Right lobe of liver (tissue), 6 donors: ENCODE measurements at regions not wholly inside any gene's neighbourhood (a gene's known extent, or its start where the extent isn't known, plus 50 kb on each side); places are given as distances from the start of the nearest gene placed in this dataset.

Source experiments
- ATAC-seq, 4 donors: fragments of 200-7000 bp; cut with Tn5 transposase; one replicate each; pipeline ENCODE4 v1.9.1; 2020; ENCODE audit warnings: mild to moderate bottlenecking in 4 of 4, moderate library complexity in 4 of 4
- DNase-seq, 3 donors: peaks; one replicate each; pipeline ENCODE4 v3.0.0-alpha.2; 2020
- H3K27ac ChIP-seq, 3 donors: fragments of 200-600 bp; one replicate each; pipeline ENCODE4 v1.8.0; 2022
- H3K27me3 ChIP-seq, 2 donors: fragments of 200-600 bp; one replicate each; pipeline ENCODE4 v1.8.0; 2022
- H3K36me3 ChIP-seq, 4 donors: fragments of 200-600 bp; sonication (generic) in 1 of 4; one replicate each; pipeline versions ENCODE4 v1.5.1 to v1.8.0; 2017 to 2022; ENCODE audit warnings: control low read depth in 1 of 4
- H3K4me1 ChIP-seq, 4 donors: fragments of 200-600 bp; sonication (generic) in 1 of 4; one replicate each; pipeline versions ENCODE4 v1.5.1 to v1.8.0; 2017 to 2022; ENCODE audit warnings: control low read depth in 1 of 4
- H3K4me3 ChIP-seq, 3 donors: fragments of 200-600 bp; one replicate each; pipeline ENCODE4 v1.8.0; 2022
- H3K9me3 ChIP-seq, 4 donors: fragments of 200-600 bp; sonication (generic) in 1 of 4; one replicate each; pipeline versions ENCODE4 v1.5.1 to v1.8.0; 2017 to 2022; ENCODE audit warnings: control low read depth in 1 of 4
- POLR2A ChIP-seq: fragments of 450-650 bp; IDR thresholded peaks from one replicate; pipeline ENCODE4 v1.6.1; 2017; ENCODE audit warnings: antibody characterized with exemption, mild to moderate bottlenecking
- WGBS: methylation state at CpG from one replicate; pipeline ENCODE4 v1.1.6; 2018; ENCODE audit warnings: low coverage, low lambda C conversion rate; ENCODE audit not compliant: insufficient coverage; ENCODE audit errors: missing lambda C conversion rate; 5-methylcytosine and 5-hydroxymethylcytosine counted together
- intact Hi-C, 2 donors: fragments of 100-400 bp; cut with DNase I; formaldehyde crosslinking; loops; one replicate each; pipeline versions ENCODE4 v1.11.2 to v1.14.1; 2022
- TF ChIP-seq, protein P1 (sequence below), 4 donors: fragments of 200-600 bp in 3 of 4; fragments of 450-650 bp in 1 of 4; IDR thresholded peaks; one replicate each; pipeline versions ENCODE4 v1.5.1 to v1.8.0; 2016 to 2022; ENCODE audit warnings: antibody characterized with exemption in 4 of 4, mild to moderate bottlenecking in 2 of 4
- donor health status: DM: no; HTN: yes; CAD: no.
- donor health status: DM: no; HTN: no; CAD: no.
- donor health status: DM: no; HTN: no; CAD: no.
- donor health status: DM: no; HTN: yes; CAD: no.
- donor health status: DM: no; HTN: yes; CAD: no.

DNA sequence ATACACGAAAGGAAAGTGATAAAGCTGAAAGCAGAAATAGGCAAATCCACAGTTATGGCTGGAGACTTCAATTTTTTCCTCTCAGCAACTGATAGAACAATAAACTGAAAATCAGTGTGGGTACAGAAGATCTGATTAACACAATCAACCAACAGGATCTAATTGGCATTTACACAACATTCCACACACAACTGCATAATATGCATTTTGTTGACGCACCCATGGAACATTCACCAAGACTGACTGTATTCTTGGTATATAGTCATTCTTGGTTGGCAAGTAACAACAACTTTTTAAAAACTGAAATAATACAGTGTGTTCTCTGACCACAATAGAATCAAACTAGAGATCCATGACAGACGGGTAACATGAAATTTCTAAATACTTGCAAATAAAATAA, 218.7 kb upstream of the S1PR3 start:
- H3K9me3 ChIP-seq: no peaks in the 10 kb centered on the region

DNA sequence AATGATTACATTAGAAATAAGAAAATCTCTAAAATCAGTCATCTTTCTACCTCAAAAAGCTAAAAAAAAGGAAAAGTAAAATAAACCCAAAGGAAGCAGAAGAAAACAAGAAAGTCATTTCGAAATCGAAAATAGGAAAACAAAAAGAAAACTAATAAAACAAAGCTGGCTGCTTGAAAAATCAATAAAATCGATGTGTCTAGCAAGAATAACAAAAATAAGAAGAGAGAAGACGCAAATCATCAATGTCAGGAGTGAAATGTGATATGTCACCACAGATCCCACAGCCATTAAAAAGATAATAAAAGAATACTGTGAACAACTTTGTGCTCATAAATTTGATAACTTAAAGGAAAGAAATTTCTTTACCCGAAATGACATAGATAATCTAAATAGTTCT, 218.1 kb upstream of the S1PR3 start:
- Histone ChIP-seq H3K27me3 (no peaks in the 10 kb centered on the region), H3K9me3 (no peaks in the 10 kb centered on the region), H3K27ac (no peak overlapping the region), H3K36me3 (no peaks in the 10 kb centered on the region), H3K4me1 (no peaks in the 10 kb centered on the region), H3K4me3 (no peak overlapping the region)
- no peak for TF ChIP-seq POLR2A
- TF ChIP-seq, protein P1, sequence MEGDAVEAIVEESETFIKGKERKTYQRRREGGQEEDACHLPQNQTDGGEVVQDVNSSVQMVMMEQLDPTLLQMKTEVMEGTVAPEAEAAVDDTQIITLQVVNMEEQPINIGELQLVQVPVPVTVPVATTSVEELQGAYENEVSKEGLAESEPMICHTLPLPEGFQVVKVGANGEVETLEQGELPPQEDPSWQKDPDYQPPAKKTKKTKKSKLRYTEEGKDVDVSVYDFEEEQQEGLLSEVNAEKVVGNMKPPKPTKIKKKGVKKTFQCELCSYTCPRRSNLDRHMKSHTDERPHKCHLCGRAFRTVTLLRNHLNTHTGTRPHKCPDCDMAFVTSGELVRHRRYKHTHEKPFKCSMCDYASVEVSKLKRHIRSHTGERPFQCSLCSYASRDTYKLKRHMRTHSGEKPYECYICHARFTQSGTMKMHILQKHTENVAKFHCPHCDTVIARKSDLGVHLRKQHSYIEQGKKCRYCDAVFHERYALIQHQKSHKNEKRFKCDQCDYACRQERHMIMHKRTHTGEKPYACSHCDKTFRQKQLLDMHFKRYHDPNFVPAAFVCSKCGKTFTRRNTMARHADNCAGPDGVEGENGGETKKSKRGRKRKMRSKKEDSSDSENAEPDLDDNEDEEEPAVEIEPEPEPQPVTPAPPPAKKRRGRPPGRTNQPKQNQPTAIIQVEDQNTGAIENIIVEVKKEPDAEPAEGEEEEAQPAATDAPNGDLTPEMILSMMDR (IDR thresholded peaks at IDR 0.05): no peak
- intact Hi-C loops: no loop called here
- ATAC-seq (no peak), DNase-seq (no peak)
- WGBS: 46% methylated on average over 5 of the region's 5 CpGs

More for the DNA sequence above, 218.7 kb upstream of the S1PR3 start:
- no peaks in the 10 kb centered on the region for H3K36me3 ChIP-seq
- TF ChIP-seq, protein P1 (IDR thresholded peaks at IDR 0.05): no peak
- no peak for TF ChIP-seq POLR2A
- ATAC-seq: no peak
- no peak overlapping the region for H3K27ac ChIP-seq
- H3K4me3 ChIP-seq: no peak overlapping the region
- H3K27me3 ChIP-seq: no peaks in the 10 kb centered on the region
- no peaks in the 10 kb centered on the region for H3K4me1 ChIP-seq
- no peak for DNase-seq
- intact Hi-C loops: no loop called here
- WGBS: 45% methylated on average over 3 of the region's 3 CpGs

DNA sequence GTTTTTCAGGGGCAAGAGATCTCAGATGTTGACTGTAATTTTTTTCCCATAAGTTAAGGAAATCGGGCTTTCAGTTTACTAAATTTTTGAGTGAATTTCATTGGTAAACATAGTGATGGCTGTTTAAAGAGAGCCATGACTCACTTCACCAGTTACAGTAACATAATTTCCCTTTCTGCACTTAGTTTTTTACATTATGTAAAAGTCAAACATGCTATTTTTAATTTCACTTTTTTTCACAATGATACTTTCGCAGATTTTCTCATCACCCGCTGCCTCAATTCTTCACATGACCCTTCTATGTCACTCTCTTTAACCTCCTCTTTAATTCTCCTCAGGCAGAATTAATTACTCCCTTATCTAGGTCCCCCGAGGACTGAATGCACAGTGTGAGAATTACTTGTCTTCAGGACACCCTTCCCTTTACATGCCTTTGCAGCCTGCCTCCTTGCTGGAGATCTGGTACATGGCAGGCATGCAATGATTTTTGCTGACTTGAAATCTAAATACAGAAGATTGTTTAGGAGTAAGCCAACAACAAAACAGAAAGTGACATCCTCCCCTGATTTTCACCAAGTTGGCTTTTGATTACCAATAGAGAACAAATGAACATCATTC, 217.5 kb upstream of the S1PR3 start:
- TF ChIP-seq, protein P1 (IDR thresholded peaks at IDR 0.05): no peak
- no peak for TF ChIP-seq POLR2A
- ATAC-seq (no peak), DNase-seq (no peak)
- H3K4me1 ChIP-seq: no peaks in the 10 kb centered on the region
- no peaks in the 10 kb centered on the region for H3K27me3 ChIP-seq
- intact Hi-C loops: no loop called here
- no peak overlapping the region for H3K27ac ChIP-seq
- H3K36me3 ChIP-seq: no peaks in the 10 kb centered on the region
- 49% methylated on average over 4 of the region's 4 CpGs for WGBS
- no peaks in the 10 kb centered on the region for H3K9me3 ChIP-seq
- no peak overlapping the region for H3K4me3 ChIP-seq

DNA sequence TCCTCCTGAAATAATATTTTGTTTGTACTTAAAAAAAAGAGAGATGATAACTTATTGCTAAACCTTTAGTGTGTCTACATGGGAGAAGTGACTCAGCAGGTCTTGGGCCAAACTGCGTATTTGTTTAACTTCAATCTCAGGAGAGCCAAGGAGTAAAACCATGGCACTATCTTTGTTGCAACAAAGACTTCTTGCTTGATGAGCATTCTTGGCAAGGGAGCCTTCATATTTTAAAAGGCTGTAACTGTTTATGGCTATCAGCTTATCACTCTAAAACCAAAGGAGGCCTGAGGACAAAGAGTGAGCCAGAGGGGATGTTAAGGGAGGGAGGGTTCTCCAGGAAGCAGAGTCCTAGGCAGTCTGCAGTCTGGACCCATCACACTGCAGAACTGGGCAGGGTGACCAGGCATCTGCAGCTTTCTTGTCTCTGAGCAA, 216.2 kb upstream of the S1PR3 start:
- Histone ChIP-seq H3K9me3 (no peaks in the 10 kb centered on the region), H3K27me3 (no peaks in the 10 kb centered on the region), H3K36me3 (no peaks in the 10 kb centered on the region), H3K4me1 (no peaks in the 10 kb centered on the region), H3K4me3 (no peak overlapping the region), H3K27ac (no peak overlapping the region)
- WGBS: 44% methylated on average over 1 of the region's 1 CpG
- ATAC-seq (no peak), DNase-seq (no peak)
- intact Hi-C loops: no loop called here
- TF ChIP-seq, protein P1 (IDR thresholded peaks at IDR 0.05): no peak
- no peak for TF ChIP-seq POLR2A

DNA sequence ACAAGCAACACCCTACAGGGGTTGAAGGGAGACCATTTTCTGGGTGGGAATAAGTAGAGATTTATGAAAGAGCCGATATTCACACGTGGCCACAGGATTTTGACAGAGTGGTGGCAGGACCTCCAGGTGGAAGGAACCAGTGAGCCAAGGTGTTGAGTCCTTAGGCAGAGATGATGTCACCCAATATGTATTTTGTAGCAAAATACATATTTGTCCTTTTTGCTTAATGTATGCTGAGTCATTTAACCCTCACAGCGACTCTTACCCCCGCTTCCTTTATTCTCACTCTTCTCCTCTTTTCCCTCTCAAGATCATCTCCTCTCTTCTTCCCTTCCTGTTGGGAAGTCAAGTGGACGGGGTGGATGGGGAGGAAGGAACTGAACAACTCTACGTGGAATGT, 215.7 kb upstream of the S1PR3 start:
- 55% methylated on average over 4 of the region's 6 CpGs for WGBS
- DNase-seq (no peak), ATAC-seq (no peak)
- TF ChIP-seq, protein P1 (IDR thresholded peaks at IDR 0.05): no peak
- TF ChIP-seq POLR2A: no peak
- H3K9me3 ChIP-seq: no peaks in the 10 kb centered on the region
- H3K27me3 ChIP-seq: no peaks in the 10 kb centered on the region
- no peaks in the 10 kb centered on the region for H3K36me3 ChIP-seq
- no peak overlapping the region for H3K4me3 ChIP-seq
- H3K27ac ChIP-seq: no peak overlapping the region
- intact Hi-C loops: no loop called here
- no peaks in the 10 kb centered on the region for H3K4me1 ChIP-seq
